Epithelial cell of esophagus (primary cell): ENCODE measurements at regions not wholly inside any gene's neighbourhood (a gene's known extent, or its start where the extent isn't known, plus 50 kb on each side); places are given as distances from the start of the nearest gene placed in this dataset.

Source experiments
- DNase-seq: peaks from one replicate; pipeline ENCODE4 v3.0.0; 2010; ENCODE audit warnings: low read depth
- H3K4me3 ChIP-seq: 2 replicates; pipeline ENCODE4 v1.5.1; 2011; ENCODE audit warnings: mild to moderate bottlenecking, low read length, control low read depth
- TF ChIP-seq, protein P1 (sequence below): IDR thresholded peaks from 2 replicates; pipeline ENCODE4 v1.5.1; 2011; ENCODE audit warnings: low read depth, mild to moderate bottlenecking, low read length, control low read depth, inconsistent platforms; ENCODE audit not compliant: insufficient read depth; ENCODE audit errors: missing control alignments

DNA sequence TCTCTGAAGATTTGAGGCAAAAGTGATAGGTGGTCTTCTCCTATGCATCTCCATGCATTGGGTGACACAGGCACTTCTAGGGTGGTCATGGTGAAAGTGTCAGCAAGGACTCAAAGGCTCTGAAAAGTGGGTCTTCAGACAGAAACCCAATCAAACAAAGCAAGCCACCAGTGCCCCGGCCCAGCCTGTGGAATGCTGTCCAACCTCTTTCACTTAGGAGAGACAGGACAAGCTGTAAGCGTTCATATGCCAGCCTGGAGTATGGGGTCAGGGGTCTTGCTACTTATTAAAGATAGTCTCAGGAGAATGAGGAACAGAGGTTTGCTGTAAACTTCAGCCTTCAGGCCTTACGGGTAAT is 324.5 kb downstream of the GADD45G start:
- DNase-seq, result no peak
- no peak overlapping the region for H3K4me3 ChIP-seq
- TF ChIP-seq, protein P1, sequence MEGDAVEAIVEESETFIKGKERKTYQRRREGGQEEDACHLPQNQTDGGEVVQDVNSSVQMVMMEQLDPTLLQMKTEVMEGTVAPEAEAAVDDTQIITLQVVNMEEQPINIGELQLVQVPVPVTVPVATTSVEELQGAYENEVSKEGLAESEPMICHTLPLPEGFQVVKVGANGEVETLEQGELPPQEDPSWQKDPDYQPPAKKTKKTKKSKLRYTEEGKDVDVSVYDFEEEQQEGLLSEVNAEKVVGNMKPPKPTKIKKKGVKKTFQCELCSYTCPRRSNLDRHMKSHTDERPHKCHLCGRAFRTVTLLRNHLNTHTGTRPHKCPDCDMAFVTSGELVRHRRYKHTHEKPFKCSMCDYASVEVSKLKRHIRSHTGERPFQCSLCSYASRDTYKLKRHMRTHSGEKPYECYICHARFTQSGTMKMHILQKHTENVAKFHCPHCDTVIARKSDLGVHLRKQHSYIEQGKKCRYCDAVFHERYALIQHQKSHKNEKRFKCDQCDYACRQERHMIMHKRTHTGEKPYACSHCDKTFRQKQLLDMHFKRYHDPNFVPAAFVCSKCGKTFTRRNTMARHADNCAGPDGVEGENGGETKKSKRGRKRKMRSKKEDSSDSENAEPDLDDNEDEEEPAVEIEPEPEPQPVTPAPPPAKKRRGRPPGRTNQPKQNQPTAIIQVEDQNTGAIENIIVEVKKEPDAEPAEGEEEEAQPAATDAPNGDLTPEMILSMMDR, result no peak

DNA sequence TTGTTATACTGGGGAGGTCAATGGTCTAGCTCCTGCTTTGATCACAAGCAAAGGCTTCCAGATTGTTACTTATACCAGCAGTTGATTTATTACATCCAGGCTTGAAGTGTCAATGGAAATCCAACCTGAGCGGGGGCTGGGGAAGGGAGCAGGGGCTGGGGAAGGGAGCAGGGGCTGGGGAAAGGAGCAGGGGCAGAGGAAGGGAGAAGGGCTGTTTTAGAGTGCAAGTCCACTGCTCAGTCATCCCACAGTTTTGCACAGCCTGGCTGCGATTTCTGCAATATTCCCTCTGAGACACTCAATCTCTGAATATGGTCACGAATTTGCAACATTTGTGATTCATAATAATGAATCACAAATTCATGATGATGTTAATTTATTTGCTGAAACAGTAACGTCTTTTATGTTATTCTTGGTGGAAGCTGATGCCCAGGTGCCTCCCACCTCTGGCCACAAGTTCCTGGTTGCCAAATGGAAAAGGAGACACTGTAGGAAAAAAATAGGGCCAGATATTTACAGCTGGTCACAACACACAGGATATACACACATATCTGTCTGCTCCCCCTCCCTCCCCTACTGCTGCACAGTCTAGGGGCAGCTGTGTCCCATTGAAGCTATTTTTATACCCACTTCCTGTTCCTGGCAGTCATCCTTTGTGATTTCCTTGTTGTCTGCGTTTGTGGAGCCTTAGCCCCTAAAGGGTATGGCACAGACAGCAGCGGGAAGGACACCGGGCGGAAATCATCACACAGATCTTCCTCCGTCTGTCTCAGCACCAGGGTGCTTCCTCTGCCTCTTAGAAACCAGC is 325.1 kb downstream of the GADD45G start:
- DNase-seq, result peak; percentile 66
- TF ChIP-seq, protein P1, result no peak
- no peak overlapping the region for H3K4me3 ChIP-seq

DNA sequence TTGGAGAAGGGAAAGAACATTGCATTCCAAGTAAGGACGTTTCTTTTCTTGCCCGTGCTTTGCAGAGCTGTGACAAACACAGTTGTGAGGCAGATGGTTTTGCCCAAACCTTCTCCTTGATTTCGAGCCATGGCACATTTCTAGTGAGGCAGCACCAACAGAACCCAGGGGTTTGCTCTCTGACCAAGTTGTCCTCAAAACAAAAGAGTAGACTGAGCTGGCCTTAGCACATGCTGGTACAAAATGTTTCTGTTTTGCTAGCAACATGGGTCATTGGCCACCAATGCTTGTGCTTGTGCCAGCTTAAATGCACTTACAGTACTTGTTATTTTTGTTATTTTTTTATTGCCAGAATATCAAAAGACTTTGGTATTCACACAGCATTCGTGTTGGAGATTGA is 328.8 kb downstream of the GADD45G start:
- TF ChIP-seq, protein P1, result no peak
- DNase-seq, result no peak
- no peak overlapping the region for H3K4me3 ChIP-seq

DNA sequence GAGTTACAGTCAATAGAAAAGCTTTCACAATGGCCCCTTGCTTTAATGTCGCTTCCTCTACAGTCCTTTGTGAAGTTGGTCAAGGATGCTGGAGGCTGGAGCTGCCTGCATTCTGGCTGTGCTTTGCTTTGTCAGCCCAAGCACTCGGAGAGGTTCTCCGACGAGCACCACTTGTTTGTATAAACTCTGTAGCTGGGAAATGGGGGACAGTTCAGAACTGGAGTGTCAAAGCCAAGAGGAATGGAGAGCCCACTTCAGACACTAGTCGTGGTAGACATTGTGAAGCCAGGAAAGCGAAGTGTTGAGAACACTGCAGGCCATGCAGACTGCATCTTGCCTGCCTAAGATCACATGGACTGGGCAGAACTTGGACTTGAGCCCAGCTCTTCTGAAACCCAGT is 330.3 kb downstream of the GADD45G start:
- TF ChIP-seq, protein P1, result no peak
- no peak for DNase-seq
- H3K4me3 ChIP-seq, result no peak overlapping the region

DNA sequence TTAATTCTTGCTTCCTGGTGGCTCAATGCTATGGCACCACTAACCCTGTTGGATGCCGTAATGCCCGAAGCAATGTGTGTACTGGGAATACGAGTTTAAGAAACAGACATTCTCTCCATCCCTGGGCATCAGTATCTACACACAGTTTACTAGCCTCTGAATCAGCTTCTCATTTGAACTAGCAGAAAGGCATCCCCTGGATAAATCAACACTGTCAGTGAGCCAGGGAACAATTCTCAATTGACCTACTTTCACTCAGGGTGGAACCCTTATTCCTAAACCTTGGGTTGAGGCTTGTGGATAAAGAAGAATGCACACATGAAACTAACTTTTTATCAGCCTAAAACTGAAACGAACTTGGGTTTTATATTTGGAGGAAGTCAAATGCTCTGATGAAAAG is 331.0 kb downstream of the GADD45G start:
- H3K4me3 ChIP-seq, result no peak overlapping the region
- DNase-seq, result no peak
- TF ChIP-seq, protein P1, result no peak

DNA sequence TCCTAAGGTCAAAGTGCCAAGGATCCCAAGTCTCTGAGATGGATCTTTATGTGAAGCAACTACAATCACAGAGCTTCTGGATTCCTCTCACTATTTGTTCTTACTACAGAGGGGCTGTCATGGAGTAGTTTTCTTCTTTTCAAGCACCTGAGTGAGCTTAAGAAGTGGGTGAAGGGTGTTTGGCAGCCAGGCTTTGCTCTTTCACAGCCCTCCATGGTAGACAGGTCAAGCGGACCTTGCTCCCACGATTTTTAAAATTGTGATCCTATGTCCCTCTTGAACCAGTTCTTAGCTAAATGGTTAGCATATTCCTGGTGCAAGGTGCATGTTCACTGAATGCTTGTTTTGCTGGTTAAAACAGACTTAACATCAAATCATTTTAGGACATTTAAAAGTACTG is 332.2 kb downstream of the GADD45G start:
- no peak for DNase-seq
- TF ChIP-seq, protein P1, result no peak
- H3K4me3 ChIP-seq, result no peak overlapping the region

DNA sequence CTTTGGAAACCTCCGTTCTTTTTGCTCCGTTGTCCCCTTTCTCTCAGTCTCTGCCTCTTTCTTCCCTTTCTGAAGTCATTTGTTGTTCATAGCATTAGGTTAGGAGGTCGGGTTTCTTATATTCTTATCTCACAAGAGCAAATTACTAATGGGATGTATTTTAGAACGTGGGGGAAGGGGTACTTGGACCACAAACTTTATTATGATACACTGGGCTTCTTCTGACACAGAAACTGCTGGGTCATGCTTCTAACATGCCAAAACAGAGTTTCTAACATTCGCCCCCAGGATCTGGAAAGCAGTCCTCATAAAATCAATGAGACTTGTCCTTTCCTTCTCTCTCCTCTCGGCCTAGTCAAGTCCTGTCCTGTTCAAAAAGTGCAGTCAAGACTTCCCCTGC is 334.4 kb downstream of the GADD45G start:
- no peak overlapping the region for H3K4me3 ChIP-seq
- no peak for DNase-seq
- TF ChIP-seq, protein P1, result no peak
